NCI-H1092 (cell line): ENCODE measurements at regions not wholly inside any gene's neighbourhood (a gene's known extent, or its start where the extent isn't known, plus 50 kb on each side); places are given as distances from the start of the nearest gene placed in this dataset.
"Not testable (repeated sequence)": the region's sequence is repeated elsewhere in the genome, so short reads cannot be mapped to it uniquely, and the experiment has no call there.

Source experiments
- DNase-seq: peaks from one replicate; lab custom pipeline; 2025; lab: John Stamatoyannopoulos, UW

- DNase-seq, result no peak
Observed at GRCh38 chr4:42205541-42205940, 53.1 kb upstream of the BEND4 start.

- no peak for DNase-seq
Observed at GRCh38 chr4:42216664-42217063, 64.2 kb upstream of the BEND4 start.

DNA sequence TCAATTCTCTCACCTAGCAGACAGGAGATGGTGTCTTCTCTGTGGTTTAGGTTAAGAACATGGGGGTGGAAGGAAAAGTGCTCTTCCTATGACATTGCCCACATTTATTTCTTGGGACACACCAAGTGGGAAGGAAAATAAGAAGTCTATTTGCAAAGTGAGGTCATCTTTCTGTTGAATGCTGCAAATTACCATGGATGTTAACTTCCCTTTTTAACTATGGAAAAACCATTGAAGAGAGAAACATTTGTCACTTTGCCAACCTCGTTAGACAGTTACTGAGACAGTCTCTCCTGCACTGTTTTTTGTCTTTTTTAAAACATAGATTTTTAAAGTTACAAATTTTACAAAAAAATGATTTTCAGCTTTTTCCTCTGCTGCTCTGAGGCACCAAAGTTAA is 72.8 kb upstream of the BEND4 start:
- DNase-seq, result no peak

- DNase-seq, result no peak
Observed at GRCh38 chr4:42234817-42235216, 82.4 kb upstream of the BEND4 start.

DNA sequence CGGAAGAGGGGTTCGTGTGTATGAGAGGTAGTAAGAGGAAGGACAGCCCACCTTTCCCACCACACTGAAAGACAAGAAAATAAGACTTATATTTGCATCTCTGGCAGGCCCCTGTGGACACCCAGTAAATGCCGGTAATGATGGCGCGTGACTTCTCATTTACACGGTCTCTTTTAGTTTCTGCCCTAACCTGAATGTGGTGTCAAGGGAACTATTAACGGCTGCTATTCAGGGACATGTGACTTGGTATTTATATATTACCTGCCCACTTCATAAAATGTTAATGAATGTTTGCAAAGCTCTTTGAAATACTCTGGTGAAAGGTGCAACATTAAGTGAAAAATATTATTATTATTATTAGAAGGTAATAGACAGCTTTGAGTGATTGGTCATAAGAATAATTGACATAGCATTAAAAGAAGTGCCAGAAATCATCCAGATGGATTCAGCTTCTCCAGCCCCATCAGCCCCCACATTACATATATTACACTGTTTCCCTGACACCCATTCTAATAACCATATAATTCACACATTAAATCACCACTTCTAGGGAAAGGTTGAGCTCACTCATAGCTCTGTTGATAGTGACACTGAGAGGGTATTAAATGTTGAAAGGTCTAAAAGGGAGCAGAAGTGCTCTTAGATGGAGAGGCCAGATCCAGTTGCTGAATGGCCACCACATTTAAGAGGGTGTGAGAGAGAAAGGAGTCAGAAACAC is 83.0 kb upstream of the BEND4 start:
- peak; percentile 54 for DNase-seq

- DNase-seq, result no peak
Observed at GRCh38 chr4:42237010-42237409, 84.6 kb upstream of the BEND4 start.

DNA sequence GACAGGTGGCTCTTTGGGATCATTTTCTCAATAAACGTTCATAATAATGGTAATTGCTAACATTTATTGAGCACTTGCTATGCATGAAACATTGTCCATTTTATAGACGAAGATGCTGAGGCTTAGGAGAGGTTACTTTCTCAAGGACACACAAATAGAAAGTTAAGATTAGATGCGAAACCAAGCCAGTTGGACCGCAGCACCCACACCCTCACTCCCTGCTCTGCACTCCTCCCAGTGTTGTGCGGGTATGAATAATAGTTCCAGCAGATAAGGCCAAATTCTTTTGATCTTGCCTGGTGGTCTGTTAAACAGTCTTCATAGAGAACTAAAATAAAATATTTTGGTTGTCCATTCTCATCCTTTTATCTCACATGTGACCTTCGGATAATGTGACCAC is 85.0 kb upstream of the BEND4 start:
- DNase-seq, result no peak

DNA sequence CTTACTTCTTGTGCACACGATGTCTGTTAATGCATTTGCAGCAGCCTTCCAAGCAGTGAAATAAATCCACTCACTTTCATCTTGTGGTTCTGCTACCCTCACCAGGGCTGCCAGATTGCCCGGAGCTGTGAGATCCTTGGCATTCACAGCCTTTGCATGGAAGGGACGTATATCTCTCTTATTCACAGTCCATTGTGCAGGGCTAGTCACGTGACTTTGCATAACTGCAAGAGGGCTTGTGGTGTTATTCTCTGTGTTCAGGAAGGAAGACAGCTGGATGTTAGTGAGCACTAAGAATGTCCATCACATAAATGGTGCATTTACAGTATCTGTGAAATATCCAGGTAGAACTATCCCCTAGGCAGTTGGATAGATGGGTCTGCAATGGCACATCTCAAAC is 96.5 kb upstream of the BEND4 start:
- DNase-seq, result no peak

- no peak for DNase-seq
Observed at GRCh38 chr4:42252315-42252714, 99.9 kb upstream of the BEND4 start.

- DNase-seq, result not testable (repeated sequence)
Observed at GRCh38 chr4:42257645-42258044, 105.2 kb upstream of the BEND4 start.

GRCh38 chr4:42262701-42263490 is 110.4 kb upstream of the BEND4 start:
- no peak for DNase-seq

GRCh38 chr4:42265782-42266602 is 113.5 kb upstream of the BEND4 start:
- no peak for DNase-seq

DNA sequence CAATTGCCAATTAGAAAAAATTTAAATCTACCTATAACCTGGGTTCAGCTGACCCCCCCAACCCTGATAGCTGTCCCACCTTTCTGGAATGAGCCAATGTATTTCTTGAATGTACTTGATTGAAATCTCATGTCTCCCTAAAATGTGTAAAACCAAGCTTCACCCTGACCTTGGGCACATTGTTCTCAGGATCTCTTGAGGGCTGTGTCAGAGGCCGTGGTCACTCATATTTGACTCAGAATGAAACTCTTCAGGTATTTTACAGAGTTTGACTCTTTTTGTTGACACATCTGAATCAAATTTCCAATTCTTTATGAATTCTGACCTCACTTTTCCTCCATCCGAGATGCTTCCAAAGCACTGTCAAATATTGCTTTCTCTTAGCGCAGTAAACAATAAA is 115.3 kb upstream of the BEND4 start:
- no peak for DNase-seq

- DNase-seq, result no peak
Observed at GRCh38 chr4:42268824-42269223, 116.4 kb upstream of the BEND4 start.

- DNase-seq, result no peak
Observed at GRCh38 chr4:42271096-42271495, 118.6 kb upstream of the BEND4 start.

DNA sequence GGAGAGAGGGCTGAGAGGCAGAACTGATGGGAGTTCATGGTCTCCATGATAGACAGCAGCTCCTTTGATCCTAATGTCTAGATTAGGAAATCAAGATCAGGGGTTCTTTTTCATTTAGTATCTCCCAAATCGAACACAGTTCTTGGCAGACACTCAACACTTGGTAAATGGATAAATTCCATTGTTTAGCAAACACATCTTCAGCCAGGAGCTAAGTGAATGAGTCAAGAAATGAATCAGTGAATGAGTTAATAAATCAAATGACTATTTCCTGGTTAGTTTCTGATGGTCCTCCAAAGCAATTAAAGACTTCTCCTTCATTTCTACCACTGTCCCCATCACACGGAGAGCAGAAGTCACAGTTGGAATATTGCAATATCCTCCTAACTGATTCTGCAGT is 120.0 kb upstream of the SHISA3 start:
- no peak for DNase-seq

- DNase-seq, result no peak
Observed at GRCh38 chr4:42278709-42279324, 118.5 kb upstream of the SHISA3 start.

GRCh38 chr4:42280327-42281095 is 116.8 kb upstream of the SHISA3 start:
- DNase-seq, result peak; percentile 7

DNA sequence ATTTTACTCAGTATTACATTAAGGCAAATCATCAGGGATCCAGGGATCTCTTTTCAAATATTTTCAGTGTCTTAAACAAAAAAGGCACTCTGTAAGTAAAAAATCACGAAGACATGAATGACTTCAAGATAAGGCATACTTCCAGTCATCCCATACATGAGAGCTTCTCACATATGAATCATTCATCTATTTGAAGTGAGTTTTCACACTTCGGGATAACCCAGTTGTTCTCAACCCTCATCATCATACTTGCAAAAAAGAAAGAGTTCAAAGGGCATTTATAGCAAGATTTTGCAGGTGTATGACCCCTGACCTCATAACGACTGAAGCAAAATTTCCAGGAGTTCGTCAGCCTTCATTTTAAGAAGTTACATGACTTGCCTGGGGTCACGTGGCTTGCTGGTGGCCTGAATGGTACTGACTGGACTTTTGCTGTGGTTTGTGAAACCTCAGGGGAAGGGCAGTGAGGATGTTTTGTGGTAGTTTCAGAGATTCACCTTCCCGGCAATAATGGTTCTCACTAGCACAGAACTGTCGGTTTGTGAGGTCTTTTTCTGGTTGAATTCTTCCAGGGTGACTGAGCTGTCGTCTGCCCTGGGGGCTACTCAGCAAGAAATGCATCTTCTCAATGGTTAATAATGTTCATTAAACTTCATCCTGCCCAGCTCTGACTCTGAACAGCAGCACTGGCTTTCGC is 115.8 kb upstream of the SHISA3 start:
- DNase-seq, result no peak

GRCh38 chr4:42282081-42282901 is 115.0 kb upstream of the SHISA3 start:
- DNase-seq, result peak; percentile 86
